NCI-H2196 treated with DMSO at 0.1 percent for 48 hours (cell line): ENCODE measurements at regions not wholly inside any gene's neighbourhood (a gene's known extent, or its start where the extent isn't known, plus 50 kb on each side); places are given as distances from the start of the nearest gene placed in this dataset.

ENCODE experiments used
- DNase-seq: peaks from one replicate; lab custom pipeline; 2025; ENCODE audit not compliant: unreplicated experiment; lab: John Stamatoyannopoulos, UW

DNA sequence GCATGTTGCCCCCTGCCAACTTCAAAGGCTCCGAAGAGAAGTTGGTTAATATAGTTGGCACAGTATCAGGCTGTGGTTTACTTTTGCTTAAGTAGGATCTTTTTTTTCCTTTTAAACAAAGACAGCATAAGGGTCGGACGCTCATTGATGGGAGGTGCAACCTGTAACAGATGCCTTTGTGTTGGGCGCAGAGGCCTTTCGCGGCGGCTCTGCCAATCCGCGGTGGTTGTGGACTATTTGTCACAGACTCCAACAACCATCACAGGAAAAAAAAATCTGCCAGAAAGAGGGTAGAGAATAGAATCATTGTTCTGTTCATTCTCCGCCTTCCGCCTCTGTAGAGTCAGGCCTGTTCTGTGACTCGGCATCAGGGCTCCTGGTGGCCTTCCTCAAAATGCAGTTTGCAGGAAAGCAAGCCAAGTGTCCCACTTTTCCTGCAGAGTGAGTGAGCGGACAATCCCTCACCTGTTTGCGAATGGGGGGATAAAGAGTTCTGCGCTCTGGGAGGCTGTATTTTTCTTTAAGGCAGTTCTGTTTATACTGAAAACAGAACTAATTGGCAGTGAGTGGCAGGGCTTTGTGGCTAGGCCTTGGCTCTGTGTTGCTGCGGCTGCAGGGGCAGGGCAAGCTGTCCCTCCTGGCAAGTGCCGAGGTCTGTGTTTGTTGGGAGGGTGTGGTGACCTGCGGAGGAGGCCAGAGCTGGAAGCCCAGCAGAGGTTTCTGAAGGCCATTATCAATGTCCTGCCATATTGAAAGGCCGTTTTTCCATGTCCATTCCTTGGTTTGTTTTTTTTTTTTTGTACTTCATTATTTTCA lies 83.0 kb upstream of the PIWIL1 start:
- peak; percentile 74 for DNase-seq

DNA sequence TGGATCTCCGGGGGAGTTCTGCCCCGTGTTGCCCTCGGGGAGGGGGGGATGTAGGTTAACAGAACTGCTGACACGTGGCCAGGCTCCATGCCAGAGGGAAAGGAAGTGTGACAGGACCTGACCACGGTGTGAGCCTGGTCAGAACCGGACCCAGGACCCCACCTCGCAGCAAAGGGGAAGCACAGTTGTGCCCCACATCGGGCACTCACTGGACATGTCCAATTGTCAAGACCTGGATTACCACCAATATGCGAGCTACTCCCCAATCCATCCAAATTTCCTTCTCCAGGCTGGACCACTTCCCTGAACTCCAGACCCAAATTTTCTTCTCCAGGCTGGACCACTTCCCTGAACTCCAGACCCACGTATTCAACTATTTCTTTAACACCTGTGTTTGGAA lies 78.8 kb upstream of the PIWIL1 start:
- DNase-seq, result no peak

DNA sequence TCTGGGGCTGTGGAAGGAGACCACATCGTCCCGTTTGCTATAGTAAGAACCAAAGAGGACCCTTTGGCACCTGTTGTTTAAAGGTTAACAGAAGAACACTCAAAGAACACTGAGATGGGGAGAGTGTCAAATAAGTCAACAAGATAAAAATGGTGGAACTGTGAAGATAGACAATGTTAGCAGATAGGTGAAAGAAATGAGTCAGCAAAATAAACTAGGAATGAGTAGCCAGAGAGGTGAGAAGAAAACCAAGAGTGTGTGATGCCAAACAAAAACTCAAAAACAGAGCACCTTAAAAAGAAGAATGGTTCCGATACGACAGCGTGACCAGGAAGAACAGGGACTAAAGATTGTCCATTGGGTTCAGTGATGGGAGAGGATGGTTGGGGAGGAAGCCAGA lies 74.7 kb upstream of the PIWIL1 start:
- DNase-seq, result no peak

DNA sequence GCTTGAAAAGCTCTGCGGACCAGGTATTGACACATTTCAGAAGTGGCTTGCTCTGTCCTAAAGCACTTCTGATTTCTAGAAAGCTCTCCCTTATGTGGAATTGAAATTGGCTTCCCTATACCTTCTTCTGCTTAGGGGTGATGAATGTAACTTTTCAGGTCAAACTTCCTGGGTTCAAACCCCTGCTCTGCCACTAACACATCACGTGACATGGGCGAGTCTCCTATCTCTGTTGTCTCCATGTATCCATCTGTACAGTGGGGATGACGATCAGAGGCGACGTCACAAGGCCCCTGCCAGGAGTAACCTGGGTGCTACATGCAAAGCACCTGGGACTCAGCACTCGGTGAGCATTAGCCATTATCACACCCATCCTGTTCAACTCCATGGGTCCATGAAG lies 73.7 kb upstream of the PIWIL1 start:
- DNase-seq, result no peak

DNA sequence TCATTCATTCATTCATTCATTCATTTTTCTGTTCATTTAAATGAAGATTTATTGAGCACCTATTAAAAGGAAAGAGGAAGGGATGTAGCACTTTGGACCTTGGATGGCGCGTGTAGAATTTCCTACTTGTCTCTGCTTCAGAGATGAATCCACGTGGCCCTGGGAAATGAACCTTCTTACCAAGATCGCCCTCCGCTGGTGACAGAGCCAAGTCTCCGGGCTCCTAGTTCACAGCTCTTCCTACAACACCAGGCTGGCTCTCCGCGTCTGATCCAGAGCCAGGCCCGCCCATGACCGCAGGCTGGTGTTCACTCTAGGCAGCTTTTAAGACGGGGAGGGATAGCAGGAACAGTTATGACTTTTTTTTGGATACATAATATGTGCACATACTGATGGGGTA lies 70.9 kb upstream of the PIWIL1 start:
- DNase-seq, result peak; percentile 3

DNA sequence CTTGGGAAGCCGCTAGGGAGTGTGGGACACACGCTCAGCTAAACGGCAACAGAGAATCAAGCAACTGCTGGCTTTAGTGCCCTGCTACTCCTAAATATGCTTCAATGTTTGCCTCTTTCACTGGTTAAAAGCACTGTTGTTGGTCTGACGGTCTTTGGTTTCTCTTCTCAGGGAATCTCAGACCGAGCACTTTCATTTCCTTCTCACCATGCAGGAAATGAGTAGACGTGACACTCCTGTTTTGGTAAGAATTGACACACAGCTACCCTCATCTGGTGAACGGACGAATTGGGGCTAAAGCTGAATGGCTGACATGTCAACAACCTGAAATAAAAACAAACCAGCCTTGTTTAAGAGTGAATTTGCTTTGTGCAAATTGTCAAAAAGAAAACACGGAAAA lies 57.5 kb upstream of the PIWIL1 start:
- no peak for DNase-seq

DNA sequence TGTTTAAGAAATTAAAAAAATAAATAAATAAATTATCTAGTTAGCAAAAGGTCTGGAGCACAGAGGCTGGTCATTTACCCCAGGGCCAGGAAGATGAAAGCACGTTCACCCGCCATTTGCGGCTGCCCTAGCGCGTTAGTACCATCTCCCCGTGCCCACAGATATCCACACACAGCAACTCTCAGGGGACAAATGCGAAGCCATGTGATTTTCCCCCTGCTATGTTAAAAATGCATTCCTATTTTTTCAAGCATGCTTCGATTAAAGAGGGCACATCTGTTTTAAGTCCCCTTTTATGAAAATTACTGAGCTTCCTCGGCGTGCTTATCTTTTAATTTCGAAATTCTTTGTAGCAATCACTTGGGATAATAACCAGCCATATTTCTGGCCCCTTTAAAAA lies 56.9 kb upstream of the PIWIL1 start:
- no peak for DNase-seq

DNA sequence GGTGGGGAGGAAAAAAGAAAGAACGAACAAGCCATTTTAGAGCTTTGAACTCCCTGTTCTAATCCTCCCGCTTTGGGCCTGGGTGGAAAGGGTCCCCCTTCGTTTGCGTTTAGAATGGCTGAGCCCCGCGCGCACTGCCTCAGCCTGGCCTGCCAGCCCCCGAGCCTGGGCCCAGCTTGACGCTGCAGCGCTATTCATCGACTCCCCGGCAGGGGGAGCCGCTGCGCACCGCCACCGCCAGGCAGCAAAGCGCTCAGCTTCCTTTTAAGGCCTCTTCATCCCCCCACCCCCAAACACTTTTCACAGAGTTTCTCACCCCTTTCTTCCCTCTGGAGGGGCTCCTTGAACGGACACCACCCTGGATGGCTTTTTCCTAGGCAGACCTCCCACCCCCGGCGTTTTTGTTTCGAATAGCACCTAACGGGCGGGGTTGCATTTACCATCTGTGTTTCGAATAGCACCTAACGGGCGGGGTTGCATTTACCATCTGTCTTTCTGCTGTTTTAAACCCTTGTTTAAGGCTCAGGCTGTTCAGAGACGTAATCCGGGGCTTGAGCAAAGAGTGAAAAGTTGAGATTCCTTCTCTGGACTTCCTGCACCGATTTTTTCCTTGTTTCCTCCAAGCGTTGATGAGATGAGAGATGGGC lies 56.4 kb upstream of the PIWIL1 start:
- no peak for DNase-seq

DNA sequence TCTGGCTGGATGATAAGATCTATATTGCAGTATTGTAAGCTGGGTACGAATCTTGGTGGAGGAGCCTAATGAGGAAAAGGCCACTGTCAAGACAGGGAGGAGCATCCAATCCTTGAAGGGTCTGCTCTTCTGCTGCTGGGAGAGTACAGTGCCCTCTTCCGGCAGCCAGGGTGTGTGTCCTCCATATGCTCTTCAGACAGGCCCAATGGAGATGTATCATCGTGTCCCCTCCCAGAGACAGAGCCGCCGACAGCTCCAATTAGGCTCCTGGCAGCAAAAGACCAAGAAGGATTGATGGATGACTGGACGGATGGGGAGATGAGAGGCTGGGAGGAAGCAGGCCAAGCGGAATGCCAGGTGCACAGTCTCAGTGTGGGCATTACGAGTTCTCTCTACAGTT lies 51.6 kb upstream of the PIWIL1 start:
- DNase-seq, result no peak

DNA sequence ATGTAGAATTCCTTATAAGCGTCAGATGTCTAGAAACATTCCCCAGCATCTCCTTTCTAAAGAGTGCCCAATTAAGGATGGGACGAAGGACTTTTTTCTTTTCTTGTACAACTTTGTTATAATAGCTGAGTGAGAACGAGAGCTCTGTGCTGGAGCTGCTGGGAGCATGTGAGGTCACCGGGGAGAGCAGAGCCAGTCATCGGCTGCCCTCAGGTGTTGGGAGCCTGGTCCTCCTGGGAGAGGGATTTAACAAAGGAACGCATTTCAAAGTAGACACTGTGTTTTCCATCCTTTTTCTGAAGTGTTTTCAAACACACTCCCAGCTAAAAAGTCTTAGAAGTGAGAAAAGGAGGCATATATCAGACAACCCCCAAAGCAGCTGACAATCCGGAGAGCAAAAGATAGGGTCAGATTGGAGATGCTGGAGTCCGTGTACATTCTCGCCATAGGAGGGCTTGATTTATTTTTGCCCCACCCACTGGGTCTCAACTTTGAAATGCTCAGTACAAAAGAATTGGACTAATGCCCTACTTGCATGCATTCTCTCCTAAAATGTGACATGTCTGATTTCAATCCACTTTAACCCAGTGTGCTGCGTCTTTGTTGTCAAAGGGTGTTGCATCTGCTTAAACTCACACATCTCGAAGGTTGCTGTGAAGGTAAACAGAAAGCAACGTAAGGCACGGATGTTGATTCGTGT lies 50.8 kb upstream of the PIWIL1 start:
- DNase-seq, result no peak
